Loucy (cell line): ENCODE measurements at regions not wholly inside any gene's neighbourhood (a gene's known extent, or its start where the extent isn't known, plus 50 kb on each side); places are given as distances from the start of the nearest gene placed in this dataset.

Experiments used
- H2AFZ ChIP-seq: fragments of 200-600 bp; sonication (generic); 2 replicates; pipeline ENCODE4 v1.6.0; 2016; ENCODE audit warnings: antibody characterized with exemption, mild to moderate bottlenecking, low read length, moderate library complexity
- H3F3A ChIP-seq: fragments of 200-600 bp; 2 replicates; pipeline ENCODE4 v1.6.0; 2016; ENCODE audit warnings: antibody characterized with exemption, low read depth, mild to moderate bottlenecking
- H3K27me3 ChIP-seq: fragments of 200-600 bp; sonication (generic); 2 replicates; pipeline ENCODE4 v1.6.1; 2014; ENCODE audit warnings: low read length, mild to moderate bottlenecking; ENCODE audit not compliant: insufficient read depth, poor library complexity, severe bottlenecking
- H3K36me3 ChIP-seq: fragments of 200-600 bp; sonication (generic); 2 replicates; pipeline ENCODE4 v1.6.1; 2016; ENCODE audit warnings: low read length; ENCODE audit not compliant: insufficient read depth
- H3K4me1 ChIP-seq: fragments of 200-600 bp; sonication (generic); 2 replicates; pipeline ENCODE4 v1.5.1; 2014; ENCODE audit warnings: low read length, mild to moderate bottlenecking; ENCODE audit not compliant: insufficient read depth, poor library complexity, severe bottlenecking
- H3K4me2 ChIP-seq: fragments of 200-600 bp; sonication (generic); 2 replicates; pipeline ENCODE4 v1.6.0; 2014; ENCODE audit warnings: antibody characterized with exemption, low read length, low read depth, mild to moderate bottlenecking; ENCODE audit not compliant: poor library complexity, severe bottlenecking
- H3K4me3 ChIP-seq: fragments of 200-600 bp; sonication (generic); 2 replicates; pipeline ENCODE4 v1.5.1; 2014; ENCODE audit warnings: low read length, mild to moderate bottlenecking, mixed read lengths; ENCODE audit not compliant: poor library complexity, severe bottlenecking
- H3K79me2 ChIP-seq: fragments of 200-600 bp; sonication (generic); 2 replicates; pipeline ENCODE4 v1.6.1; 2014; ENCODE audit warnings: low read length; ENCODE audit not compliant: insufficient read depth
- H3K9ac ChIP-seq: fragments of 200-600 bp; sonication (generic); 2 replicates; pipeline ENCODE4 v1.6.0; 2014; ENCODE audit warnings: mild to moderate bottlenecking, low read depth, low read length, moderate library complexity; ENCODE audit not compliant: poor library complexity, severe bottlenecking
- H3K9me2 ChIP-seq: fragments of 200-600 bp; sonication (generic); replicated peaks from 2 replicates; pipeline ENCODE4 v1.6.1; 2016; ENCODE audit warnings: low read depth, low read length, mixed read lengths
- H3K9me3 ChIP-seq: fragments of 200-600 bp; sonication (generic); 2 replicates; pipeline ENCODE4 v1.6.1; 2014; ENCODE audit warnings: mild to moderate bottlenecking, antibody characterized with exemption, low read length, low read depth; ENCODE audit not compliant: insufficient read depth
- H4K20me1 ChIP-seq: fragments of 200-600 bp; sonication (generic); 2 replicates; pipeline ENCODE4 v1.6.0; 2014; ENCODE audit warnings: antibody characterized with exemption, low read length, mild to moderate bottlenecking; ENCODE audit not compliant: insufficient read depth, poor library complexity, severe bottlenecking
- EZH2phosphoT487 ChIP-seq: fragments of 200-600 bp; IDR thresholded peaks from 2 replicates; pipeline ENCODE4 v1.6.1; 2018; ENCODE audit warnings: antibody characterized with exemption, mild to moderate bottlenecking, moderate library complexity, borderline replicate concordance
- TF ChIP-seq, protein P1 (sequence below): fragments of 200-600 bp; sonication (generic); conservative IDR thresholded peaks from 2 replicates; pipeline ENCODE4 v1.5.1; 2014; ENCODE audit warnings: mild to moderate bottlenecking, antibody characterized with exemption, low read length

DNA sequence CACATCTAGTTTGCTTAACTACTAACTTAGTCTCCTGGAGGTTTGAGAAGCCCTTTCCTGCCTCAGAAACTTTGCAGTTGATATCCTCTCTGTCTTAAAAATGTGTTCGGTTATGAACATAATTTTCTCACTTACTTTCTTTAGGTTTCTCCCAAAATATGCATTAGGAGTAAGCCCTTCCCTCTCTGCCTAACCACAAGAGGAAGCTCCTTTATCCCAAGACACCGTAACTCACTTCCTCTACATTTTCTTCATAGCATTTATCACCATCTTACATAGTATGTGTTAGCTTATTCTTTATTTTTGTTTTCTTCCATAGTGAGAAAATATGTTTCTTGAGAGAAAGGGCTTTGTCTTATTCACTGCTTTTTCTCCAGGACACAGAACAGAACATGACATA lies 952.5 kb upstream of the ATXN8OS start:
- Histone ChIP-seq H3K4me1 (no peaks in the 10 kb centered on the region), H3K9ac (no peak overlapping the region), H3K4me3 (no peak overlapping the region), H4K20me1 (no peaks in the 10 kb centered on the region), H3F3A (no peaks in the 10 kb centered on the region), H2AFZ (no peak overlapping the region), H3K27me3 (no peaks in the 10 kb centered on the region), H3K4me2 (no peak overlapping the region), H3K79me2 (no peaks in the 10 kb centered on the region), H3K36me3 (no peaks in the 10 kb centered on the region), H3K9me3 (no peaks in the 10 kb centered on the region), H3K9me2 (no peaks in the 10 kb centered on the region)
- no peak for TF ChIP-seq EZH2phosphoT487
- TF ChIP-seq, protein P1, sequence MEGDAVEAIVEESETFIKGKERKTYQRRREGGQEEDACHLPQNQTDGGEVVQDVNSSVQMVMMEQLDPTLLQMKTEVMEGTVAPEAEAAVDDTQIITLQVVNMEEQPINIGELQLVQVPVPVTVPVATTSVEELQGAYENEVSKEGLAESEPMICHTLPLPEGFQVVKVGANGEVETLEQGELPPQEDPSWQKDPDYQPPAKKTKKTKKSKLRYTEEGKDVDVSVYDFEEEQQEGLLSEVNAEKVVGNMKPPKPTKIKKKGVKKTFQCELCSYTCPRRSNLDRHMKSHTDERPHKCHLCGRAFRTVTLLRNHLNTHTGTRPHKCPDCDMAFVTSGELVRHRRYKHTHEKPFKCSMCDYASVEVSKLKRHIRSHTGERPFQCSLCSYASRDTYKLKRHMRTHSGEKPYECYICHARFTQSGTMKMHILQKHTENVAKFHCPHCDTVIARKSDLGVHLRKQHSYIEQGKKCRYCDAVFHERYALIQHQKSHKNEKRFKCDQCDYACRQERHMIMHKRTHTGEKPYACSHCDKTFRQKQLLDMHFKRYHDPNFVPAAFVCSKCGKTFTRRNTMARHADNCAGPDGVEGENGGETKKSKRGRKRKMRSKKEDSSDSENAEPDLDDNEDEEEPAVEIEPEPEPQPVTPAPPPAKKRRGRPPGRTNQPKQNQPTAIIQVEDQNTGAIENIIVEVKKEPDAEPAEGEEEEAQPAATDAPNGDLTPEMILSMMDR: no peak

DNA sequence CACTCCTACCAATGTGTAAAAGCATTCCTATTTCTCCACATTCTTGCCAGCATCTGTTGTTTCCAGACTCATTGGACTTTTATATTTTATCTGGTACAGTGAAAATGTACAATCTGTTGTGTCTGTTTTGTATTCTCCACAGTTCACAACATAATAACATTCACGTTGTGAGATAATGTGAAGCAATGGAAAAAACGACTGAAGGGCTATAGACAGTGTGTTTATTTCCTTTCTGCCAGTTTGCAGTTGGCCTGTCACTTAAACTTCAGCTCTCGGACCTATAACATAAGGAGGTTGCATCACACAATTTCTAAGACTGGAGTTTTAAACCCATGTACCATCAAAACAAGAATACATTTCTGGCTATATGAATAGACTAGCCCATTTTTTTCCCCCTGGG lies 965.5 kb upstream of the ATXN8OS start:
- Histone ChIP-seq H3K36me3 (no peaks in the 10 kb centered on the region), H4K20me1 (no peaks in the 10 kb centered on the region), H3K9me3 (no peaks in the 10 kb centered on the region), H3K4me3 (no peak overlapping the region), H3K4me2 (no peak overlapping the region), H3K9ac (no peak overlapping the region), H3K4me1 (no peaks in the 10 kb centered on the region), H3K79me2 (no peaks in the 10 kb centered on the region), H2AFZ (no peak overlapping the region), H3K27me3 (no peaks in the 10 kb centered on the region), H3F3A (no peaks in the 10 kb centered on the region), H3K9me2 (no peaks in the 10 kb centered on the region)
- no peak for TF ChIP-seq EZH2phosphoT487
- TF ChIP-seq, protein P1: no peak

DNA sequence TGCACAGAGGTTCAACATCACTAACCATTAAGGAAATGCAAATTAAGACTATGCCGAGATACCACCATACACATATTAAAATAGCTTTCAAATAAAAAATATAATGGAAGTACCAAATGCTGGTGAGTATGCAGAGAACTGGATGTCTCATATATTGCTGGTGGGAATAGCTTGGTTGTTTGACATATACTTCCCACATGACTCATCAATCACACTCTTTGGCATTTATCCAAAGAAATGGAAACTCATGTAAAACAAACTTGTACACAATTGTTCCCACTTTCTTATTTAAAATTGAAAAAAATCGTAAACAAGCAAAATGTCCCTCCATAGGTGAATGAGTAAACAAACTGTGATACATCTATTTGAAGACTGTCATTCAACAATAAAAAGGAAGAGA lies 982.6 kb upstream of the ATXN8OS start:
- Histone ChIP-seq H3K9ac (no peak overlapping the region), H2AFZ (no peak overlapping the region), H3K4me2 (no peak overlapping the region), H3K27me3 (no peaks in the 10 kb centered on the region), H4K20me1 (no peaks in the 10 kb centered on the region), H3K36me3 (no peaks in the 10 kb centered on the region), H3K4me1 (no peaks in the 10 kb centered on the region), H3F3A (no peaks in the 10 kb centered on the region), H3K4me3 (no peak overlapping the region), H3K9me2 (no peaks in the 10 kb centered on the region), H3K79me2 (no peaks in the 10 kb centered on the region), H3K9me3 (no peaks in the 10 kb centered on the region)
- no peak for TF ChIP-seq EZH2phosphoT487
- TF ChIP-seq, protein P1: no peak
